CD4-positive, alpha-beta T cell treated with Interleukin-10 for 1 hour (primary cell): ENCODE measurements at regions not wholly inside any gene's neighbourhood (a gene's known extent, or its start where the extent isn't known, plus 50 kb on each side); places are given as distances from the start of the nearest gene placed in this dataset.

ENCODE experiments used
- DNase-seq: peaks from one replicate; pipeline ENCODE4 v3.0.0-alpha.2; 2020

DNA sequence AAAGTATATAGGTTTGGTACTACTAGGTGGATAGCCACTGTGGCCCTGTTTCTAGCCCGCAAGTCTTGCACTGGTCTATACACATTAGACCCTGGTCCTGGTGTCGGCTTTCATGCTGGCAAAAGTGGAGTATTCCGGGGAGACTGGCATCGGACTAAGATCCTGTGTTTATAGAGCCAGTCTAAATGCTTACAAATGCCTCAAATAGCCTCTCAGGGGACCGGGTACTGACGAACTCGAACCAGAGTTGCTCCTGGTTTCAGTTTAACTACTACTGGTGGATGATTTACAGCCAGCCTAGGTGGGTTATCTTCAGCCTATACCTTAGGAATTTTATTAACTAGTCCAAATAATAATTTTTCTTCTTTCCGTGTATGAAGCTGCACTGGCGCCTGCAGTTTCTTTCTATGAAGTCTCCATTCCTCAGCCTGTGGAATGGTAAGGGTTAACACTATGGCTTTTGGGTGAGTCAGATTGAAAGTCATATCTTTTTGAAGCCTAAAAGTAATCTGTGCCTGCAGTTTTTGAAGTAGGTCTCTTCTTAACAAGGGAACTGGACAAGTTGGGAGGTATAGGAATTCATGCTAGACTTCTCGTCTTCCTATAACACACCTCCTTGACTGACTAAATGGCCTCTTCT lies 51.3 kb downstream of the OR10H4 start:
- DNase-seq, result no peak

DNA sequence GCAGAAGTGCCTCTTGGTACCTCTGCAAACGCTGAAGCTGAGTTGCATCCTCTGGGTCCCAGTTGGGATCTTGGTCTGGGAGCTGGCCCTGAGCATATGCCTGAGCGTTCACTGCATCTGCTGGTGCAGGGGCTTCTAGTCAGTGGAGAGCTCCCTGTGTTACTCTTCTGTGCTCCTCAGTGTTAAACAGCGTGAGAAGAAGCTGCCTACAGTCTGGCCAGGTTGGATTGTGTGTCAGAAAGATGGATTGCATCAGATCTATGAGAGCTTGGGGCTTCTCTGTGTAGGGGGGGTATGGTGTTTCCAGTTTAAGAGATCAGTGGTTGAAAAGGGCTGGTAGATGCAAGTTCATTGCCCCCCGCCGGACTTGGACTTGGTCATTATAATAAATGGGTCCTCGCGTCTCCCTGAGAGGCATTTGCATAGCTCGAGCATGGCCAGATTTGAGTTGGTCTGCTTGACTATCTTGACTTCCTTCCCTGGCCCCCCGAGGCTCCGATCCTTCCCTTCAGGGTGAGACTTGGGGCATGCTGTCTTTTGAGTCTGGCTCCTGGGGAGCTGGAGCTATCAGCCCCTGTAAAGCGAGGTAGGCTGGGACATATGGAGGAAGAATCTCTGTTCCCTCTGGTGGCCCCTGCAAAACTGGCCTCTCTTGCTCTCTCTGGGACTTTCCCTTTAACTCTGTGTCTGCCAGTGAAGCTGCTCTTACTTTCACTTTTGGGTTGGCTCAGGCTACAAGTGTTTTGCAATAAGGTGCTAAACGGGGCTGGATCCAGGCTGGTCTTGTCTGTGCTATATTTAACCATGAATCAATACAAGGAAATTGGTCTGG lies 52.9 kb downstream of the OR10H4 start:
- DNase-seq, result peak; percentile 62

GRCh38 chr19:16002406-16003384 lies 53.9 kb downstream of the OR10H4 start:
- DNase-seq, result no peak

DNA sequence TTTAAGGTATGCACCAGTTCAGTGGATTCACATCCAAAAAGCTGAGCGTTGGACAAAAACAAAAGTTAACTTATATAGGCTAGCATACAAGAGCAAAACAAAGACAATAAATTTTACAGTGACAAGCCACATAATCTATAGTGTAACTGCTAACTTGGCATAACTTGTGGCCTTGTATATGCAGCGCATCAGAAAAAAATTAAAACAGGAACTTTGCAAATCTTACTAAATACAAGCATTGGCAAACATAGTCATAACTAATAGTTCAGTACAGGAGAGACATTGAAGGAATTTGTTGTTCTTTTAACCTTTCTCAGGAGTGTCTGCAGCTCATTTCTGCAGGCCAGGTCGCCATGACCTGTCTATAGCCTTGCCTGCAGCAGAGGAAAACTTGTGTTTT lies 54.6 kb downstream of the OR10H4 start:
- no peak for DNase-seq

GRCh38 chr19:16005925-16006324 lies 57.1 kb downstream of the OR10H4 start:
- DNase-seq, result no peak

DNA sequence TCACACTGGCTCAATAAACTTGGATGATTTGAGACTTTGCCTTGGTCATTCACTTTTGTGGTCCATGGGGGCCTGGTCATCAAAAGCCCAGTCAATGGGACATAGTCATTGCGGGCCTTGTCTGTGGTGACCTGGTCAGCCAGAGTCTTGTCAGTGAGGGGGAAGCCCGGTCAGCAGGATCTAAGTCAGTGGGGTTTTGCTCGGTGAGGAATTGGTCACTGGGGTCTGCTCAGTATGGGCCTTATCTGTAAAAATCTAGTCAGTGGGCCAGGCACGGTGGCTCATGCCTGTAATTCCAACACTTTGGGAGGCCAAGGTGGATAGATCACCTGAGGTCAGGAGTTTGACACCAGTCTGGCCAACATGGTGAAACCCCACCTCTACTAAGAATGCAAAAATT lies 63.7 kb upstream of the TPM4 start:
- no peak for DNase-seq

- no peak for DNase-seq
Measured at GRCh38 chr19:16013181-16013850, 63.0 kb upstream of the TPM4 start.

- DNase-seq, result no peak
Measured at GRCh38 chr19:16013851-16014840, 62.1 kb upstream of the TPM4 start.

DNA sequence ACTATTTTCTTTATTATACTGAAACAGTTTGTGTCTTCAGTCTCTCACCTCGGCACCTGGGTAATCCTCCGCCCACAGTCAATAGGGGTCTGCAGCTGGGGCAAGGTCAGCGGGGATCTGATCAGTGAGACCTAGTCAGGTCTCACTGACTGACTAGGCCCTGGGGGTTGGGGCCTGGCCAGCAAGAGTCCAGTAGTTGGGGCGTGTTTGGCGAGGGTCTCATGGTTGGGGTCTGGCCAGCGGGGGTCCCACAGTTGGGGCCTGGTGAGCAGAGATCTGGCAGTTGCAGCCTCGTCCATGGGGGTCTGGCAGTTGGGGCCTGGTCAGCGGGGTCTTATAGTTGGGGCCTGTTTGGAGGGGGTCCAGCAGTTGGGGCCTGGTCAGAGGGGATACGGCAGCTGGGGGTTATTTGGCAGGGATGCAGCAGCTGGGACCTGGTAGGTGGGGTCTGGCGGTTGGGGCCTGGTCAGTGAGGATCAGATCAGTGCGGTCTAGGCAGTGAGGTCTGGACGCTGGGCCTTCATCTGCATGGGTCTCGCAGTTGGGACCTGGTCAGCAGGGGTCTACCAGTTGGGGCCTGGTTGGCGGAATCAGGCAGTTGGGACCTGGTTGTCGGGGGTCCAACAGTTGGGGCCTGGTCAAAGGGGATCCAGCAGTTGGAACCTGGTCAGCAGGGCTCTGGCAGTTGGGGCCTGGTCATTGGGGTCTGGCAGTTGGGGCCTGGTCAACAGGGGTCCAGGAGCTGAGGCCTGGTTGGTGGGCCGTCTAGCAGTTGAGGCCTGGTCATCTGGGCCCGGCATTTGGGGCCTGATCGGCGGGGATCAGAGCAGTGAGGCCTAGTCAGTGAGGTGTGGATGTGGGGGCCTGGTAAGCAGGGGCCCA lies 61.1 kb upstream of the TPM4 start:
- DNase-seq, result no peak

- DNase-seq, result no peak
Measured at GRCh38 chr19:16015805-16016173, 60.5 kb upstream of the TPM4 start.

DNA sequence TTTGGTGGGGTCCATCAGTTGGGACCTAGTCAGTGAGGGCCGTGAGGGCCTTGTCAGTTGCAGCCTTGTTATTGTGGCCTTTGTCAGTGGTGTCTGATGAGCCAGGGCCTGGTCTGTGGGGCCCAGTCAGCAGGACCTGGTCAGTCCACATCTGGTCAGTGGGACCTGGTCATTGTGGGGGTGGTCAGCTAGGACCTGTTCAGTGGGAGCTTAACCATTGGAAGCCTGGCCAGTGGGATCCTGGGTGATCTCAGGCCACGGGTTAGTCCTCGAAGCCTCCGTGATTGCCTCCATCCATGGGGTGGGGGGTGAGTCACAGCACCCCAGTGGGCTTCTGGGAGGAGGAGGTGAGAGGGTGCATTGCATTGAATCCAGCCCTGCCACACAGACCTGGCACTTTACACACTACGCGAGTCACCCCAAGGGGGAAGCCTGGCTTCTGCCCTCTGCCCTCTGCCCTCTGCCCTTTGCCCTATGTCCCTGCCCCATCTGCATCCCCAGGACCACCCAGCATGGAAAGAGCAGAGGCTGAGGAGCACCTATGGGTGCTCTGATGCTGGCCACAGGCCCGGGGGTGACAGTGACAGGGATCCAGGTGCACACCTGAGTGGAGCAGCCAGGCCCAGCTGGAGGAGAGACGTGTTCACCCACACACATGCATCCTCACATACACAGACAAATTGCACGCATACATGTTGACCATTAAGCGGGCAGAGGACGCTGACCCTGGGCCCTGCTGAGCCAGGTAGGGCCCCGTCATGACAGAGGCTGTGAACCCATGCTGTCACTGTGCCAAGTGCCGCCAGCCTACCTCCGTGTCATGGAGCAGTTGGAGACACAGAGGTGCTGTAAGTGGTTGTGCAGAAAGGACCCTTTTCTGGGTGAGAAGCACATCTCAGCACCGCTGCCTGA lies 59.8 kb upstream of the TPM4 start:
- no peak for DNase-seq

DNA sequence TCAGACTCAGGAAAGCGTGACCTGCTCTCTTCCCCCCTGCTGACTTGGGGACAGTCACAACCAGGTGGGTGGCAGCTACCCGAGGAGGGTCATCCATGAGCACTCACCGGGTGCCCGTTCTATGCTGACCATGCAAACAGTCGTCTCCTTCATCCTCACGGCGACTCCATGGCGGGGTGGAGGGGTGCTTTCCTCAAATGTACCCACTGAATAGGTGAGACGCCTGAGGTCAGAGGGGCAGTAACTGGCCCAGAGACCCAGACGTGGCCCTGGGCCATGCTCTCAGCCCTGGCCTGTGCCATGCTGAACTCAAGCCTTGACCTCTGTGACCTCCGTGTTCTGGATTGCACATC lies 59.2 kb upstream of the TPM4 start:
- DNase-seq, result no peak

- DNase-seq, result no peak
Measured at GRCh38 chr19:16018106-16018755, 58.1 kb upstream of the TPM4 start.

- no peak for DNase-seq
Measured at GRCh38 chr19:16018801-16019551, 57.3 kb upstream of the TPM4 start.

- no peak for DNase-seq
Measured at GRCh38 chr19:16019691-16020448, 56.4 kb upstream of the TPM4 start.

DNA sequence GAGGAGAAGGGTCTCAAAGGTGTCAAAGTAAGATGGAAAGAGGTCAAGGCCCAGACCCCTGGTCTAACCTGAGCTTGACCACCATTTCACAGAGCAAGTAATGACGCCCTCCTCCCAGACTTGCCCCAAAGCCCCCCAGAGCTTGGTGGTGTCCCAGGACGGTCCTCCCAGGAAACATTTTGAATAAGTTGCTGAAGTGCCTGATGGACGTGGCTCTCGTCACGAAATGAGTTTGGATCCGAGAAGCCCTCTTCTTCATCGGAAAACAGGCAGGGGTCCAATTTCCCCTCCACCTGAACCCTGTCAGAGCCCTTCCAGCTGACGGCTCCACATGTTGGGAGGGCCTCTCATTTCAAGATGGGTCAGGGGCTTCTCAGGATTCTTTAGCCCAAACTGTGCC lies 54.5 kb upstream of the TPM4 start:
- DNase-seq, result no peak

GRCh38 chr19:16022251-16022650 lies 54.0 kb upstream of the TPM4 start:
- no peak for DNase-seq
